Mammary epithelial cell (primary cell): ENCODE measurements at regions not wholly inside any gene's neighbourhood (a gene's known extent, or its start where the extent isn't known, plus 50 kb on each side); places are given as distances from the start of the nearest gene placed in this dataset.

Experiments
- EZH2 ChIP-seq: IDR thresholded peaks from 2 replicates; pipeline ENCODE4 v1.6.1; 2012; ENCODE audit warnings: low read length, inconsistent platforms, borderline replicate concordance
- TF ChIP-seq, protein P1 (sequence below), 2 donors: IDR thresholded peaks in 1 of 2; conservative IDR thresholded peaks in 1 of 2; 2 replicates each; pipeline ENCODE4 v1.5.1; 2011 to 2012; ENCODE audit warnings: inconsistent platforms in 2 of 2, low read length in 2 of 2, mild to moderate bottlenecking in 2 of 2, control low read depth in 1 of 2, low read depth in 1 of 2; ENCODE audit not compliant: insufficient read depth in 1 of 2; ENCODE audit errors: extremely low read depth in 1 of 2

DNA sequence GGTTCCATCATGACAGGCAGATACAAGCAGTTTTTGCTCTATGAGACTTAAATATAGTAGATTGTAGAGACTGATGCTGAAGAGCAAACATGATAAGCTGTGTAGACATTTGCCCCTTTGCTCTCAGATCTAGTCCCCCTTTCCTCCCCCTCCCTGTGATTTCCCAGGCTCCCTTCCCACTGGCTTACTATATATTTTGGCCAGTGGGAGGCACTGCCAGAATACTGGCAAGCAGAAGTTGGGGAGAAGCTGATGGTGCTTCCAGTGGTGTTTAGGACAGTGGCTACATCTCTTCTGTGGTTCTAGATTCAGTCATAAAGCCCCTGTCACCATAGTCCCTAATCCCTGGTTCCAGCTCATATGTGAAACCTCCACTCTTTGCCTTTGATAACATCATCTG, 156.1 kb upstream of the STEAP4 start:
- TF ChIP-seq EZH2 = no peak
- TF ChIP-seq, protein P1, sequence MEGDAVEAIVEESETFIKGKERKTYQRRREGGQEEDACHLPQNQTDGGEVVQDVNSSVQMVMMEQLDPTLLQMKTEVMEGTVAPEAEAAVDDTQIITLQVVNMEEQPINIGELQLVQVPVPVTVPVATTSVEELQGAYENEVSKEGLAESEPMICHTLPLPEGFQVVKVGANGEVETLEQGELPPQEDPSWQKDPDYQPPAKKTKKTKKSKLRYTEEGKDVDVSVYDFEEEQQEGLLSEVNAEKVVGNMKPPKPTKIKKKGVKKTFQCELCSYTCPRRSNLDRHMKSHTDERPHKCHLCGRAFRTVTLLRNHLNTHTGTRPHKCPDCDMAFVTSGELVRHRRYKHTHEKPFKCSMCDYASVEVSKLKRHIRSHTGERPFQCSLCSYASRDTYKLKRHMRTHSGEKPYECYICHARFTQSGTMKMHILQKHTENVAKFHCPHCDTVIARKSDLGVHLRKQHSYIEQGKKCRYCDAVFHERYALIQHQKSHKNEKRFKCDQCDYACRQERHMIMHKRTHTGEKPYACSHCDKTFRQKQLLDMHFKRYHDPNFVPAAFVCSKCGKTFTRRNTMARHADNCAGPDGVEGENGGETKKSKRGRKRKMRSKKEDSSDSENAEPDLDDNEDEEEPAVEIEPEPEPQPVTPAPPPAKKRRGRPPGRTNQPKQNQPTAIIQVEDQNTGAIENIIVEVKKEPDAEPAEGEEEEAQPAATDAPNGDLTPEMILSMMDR (conservative IDR thresholded peaks at IDR 0.05 in 1 of 2, IDR thresholded peaks at IDR 0.05 in 1 of 2; ENCODE audit: extremely low read depth in 1 of 2, insufficient read depth in 1 of 2, low read depth in 1 of 2, low read length in 2 of 2) = no peak
